ENCODE measurements at regions not wholly inside any gene's neighbourhood (a gene's known extent, or its start where the extent isn't known, plus 50 kb on each side); places are given as distances from the start of the nearest gene placed in this dataset.
A peak's percentile ranks its signal among the peaks of the same experiment; 100 is the strongest.

GRCh38 chr6:104642871-104643270 is 216.8 kb downstream of the HACE1 start:
- no peak overlapping the region for H3K27ac ChIP-seq (ENCODE audit: control insufficient read depth, insufficient read depth)
- in situ Hi-C loops (cut with MboI): no loop called here

More at GRCh38 chr6:104642871-104643270, 216.8 kb downstream of the HACE1 start:
- ChIA-PET POLR2A (no interaction called here), SMC1A (ENCODE audit: uncharacterized antibody, unreplicated experiment) (no interaction called here), CTCF (no interaction called here), RAD21 (ENCODE audit: unreplicated experiment) (no interaction called here)
- no peak for DNase-seq (ENCODE audit: low read depth, low spot score)
- no TSS peak for BruUV-seq (replicated peaks)
- H3K9ac ChIP-seq (ENCODE audit: control insufficient read depth, insufficient read depth, low read length): no peak overlapping the region
- H2AFZ ChIP-seq (ENCODE audit: control insufficient read depth, low read depth, low read length): no peak overlapping the region
- FAIRE-seq: no peak
- TF ChIP-seq PAX5 (IDR thresholded peaks at IDR 0.05; ENCODE audit: borderline replicate concordance, low read depth, low read length) (no peak), SRF (IDR thresholded peaks at IDR 0.05; ENCODE audit: low read depth in 2 of 2, low read length in 2 of 2) (no peak), JUNB (IDR thresholded peaks at IDR 0.05) (peak; percentile 38), NFYA (IDR thresholded peaks at IDR 0.05; ENCODE audit: borderline replicate concordance, low read depth, low read length) (no peak), RUNX3 (IDR thresholded peaks at IDR 0.05; ENCODE audit: low read length) (peak; percentile 69), SREBF1 (IDR thresholded peaks at IDR 0.05; ENCODE audit: low read length) (no peak), ZNF217 (IDR thresholded peaks at IDR 0.05) (no peak), ZNF592 (IDR thresholded peaks at IDR 0.05) (no peak), FOXM1 (IDR thresholded peaks at IDR 0.05; ENCODE audit: low read depth, low read length) (0 out of 2 replicates have a peak, but pooled peaks have one; percentile 61), CBFB (IDR thresholded peaks at IDR 0.05; ENCODE audit: low read depth) (no peak), MTA3 (IDR thresholded peaks at IDR 0.05; ENCODE audit: borderline replicate concordance, low read length) (no peak), NFIC (IDR thresholded peaks at IDR 0.05; ENCODE audit: low read depth, low read length) (peak; percentile 71), EED (IDR thresholded peaks at IDR 0.05; ENCODE audit: low read depth) (peak; percentile 63)
- no peaks in the 10 kb centered on the region for H3K79me2 ChIP-seq (ENCODE audit: control insufficient read depth, insufficient read depth, low read length)
- no peak for ATAC-seq
- no peak overlapping the region for H3K4me2 ChIP-seq (ENCODE audit: control insufficient read depth, insufficient read depth)
- H3K4me1 ChIP-seq (ENCODE audit: control insufficient read depth, insufficient read depth, low read length): no peaks in the 10 kb centered on the region; the same call in 1 of the 2 replicates
- H4K20me1 ChIP-seq (ENCODE audit: control insufficient read depth, insufficient read depth): no peaks in the 10 kb centered on the region
- H3K9me3 ChIP-seq (replicated peaks; ENCODE audit: control insufficient read depth, insufficient read depth, low read length): no peaks in the 10 kb centered on the region
- H3K4me3 ChIP-seq: no peak overlapping the region
- WGBS (ENCODE audit: insufficient coverage, insufficient replicate concordance, low lambda C conversion rate, missing lambda C conversion rate): 42% methylated on average over 2 of the region's 2 CpGs
- H3K36me3 ChIP-seq (ENCODE audit: control insufficient read depth in 2 of 2, insufficient read depth in 2 of 2, low read length in 1 of 2): no peaks in the 10 kb centered on the region
- intact Hi-C loops (cut with micrococcal nuclease; ENCODE audit: unreplicated experiment): no loop called here
- no peaks in the 10 kb centered on the region for H3K27me3 ChIP-seq (replicated peaks in 1 of 2; ENCODE audit: control insufficient read depth in 2 of 2, insufficient read depth in 2 of 2, low read length in 1 of 2)
